Endodermal cell (in vitro differentiated cells): ENCODE measurements at regions not wholly inside any gene's neighbourhood (a gene's known extent, or its start where the extent isn't known, plus 50 kb on each side); places are given as distances from the start of the nearest gene placed in this dataset.

Experiments
- DNase-seq: peaks from one replicate; pipeline ENCODE4 v3.0.0-alpha.2; 2017
- H3K27ac ChIP-seq: 2 replicates; pipeline ENCODE4 v1.5.1; 2013; ENCODE audit warnings: mild to moderate bottlenecking, low read depth, low read length, moderate library complexity
- H3K27me3 ChIP-seq: 2 replicates; pipeline ENCODE4 v1.6.1; 2013; ENCODE audit warnings: mild to moderate bottlenecking, low read length, moderate library complexity; ENCODE audit not compliant: insufficient read depth, control insufficient read depth, poor library complexity, severe bottlenecking
- H3K36me3 ChIP-seq: 2 replicates; pipeline ENCODE4 v1.7.0; 2013; ENCODE audit warnings: mild to moderate bottlenecking, low read length, moderate library complexity; ENCODE audit not compliant: control insufficient read depth, insufficient read depth
- H3K4me1 ChIP-seq: one replicate; pipeline ENCODE4 v1.7.0; 2013; ENCODE audit warnings: low read length; ENCODE audit not compliant: control insufficient read depth, insufficient read depth
- H3K4me3 ChIP-seq: 2 replicates; pipeline ENCODE4 v1.5.1; 2013; ENCODE audit warnings: mild to moderate bottlenecking, low read length, moderate library complexity
- H3K9ac ChIP-seq: 2 replicates; pipeline ENCODE4 v1.6.1; 2013; ENCODE audit warnings: mild to moderate bottlenecking, low read length, moderate library complexity; ENCODE audit not compliant: poor library complexity, severe bottlenecking; ENCODE audit errors: extremely low read depth
- H3K9me3 ChIP-seq: 2 replicates; pipeline ENCODE4 v1.6.1; 2013; ENCODE audit warnings: mild to moderate bottlenecking, low read length, moderate library complexity; ENCODE audit not compliant: control insufficient read depth
- H3K27ac Mint-ChIP-seq: 2 replicates; pipeline ENCODE4 v1.8.0; 2020; ENCODE audit warnings: mixed read lengths
- H3K27me3 Mint-ChIP-seq: 2 replicates; pipeline ENCODE4 v1.8.0; 2021; ENCODE audit warnings: mild to moderate bottlenecking, mixed read lengths; ENCODE audit not compliant: insufficient read depth
- H3K36me3 Mint-ChIP-seq: 2 replicates; pipeline ENCODE4 v1.8.0; 2020; ENCODE audit warnings: low read depth, mixed read lengths
- H3K4me1 Mint-ChIP-seq: 2 replicates; pipeline ENCODE4 v1.8.0; 2020; ENCODE audit warnings: mixed read lengths
- H3K4me3 Mint-ChIP-seq: 2 replicates; pipeline ENCODE4 v1.8.0; 2020; ENCODE audit warnings: mild to moderate bottlenecking, moderate library complexity, mixed read lengths
- H3K9me3 Mint-ChIP-seq: 2 replicates; pipeline ENCODE4 v1.8.0; 2020; ENCODE audit warnings: mild to moderate bottlenecking, mixed read lengths
- WGBS, 2 experiments: methylation state at CpG; one replicate each; pipeline versions ENCODE4 v1.1.5 to v1.1.7; 2013; ENCODE audit warnings: missing lambda C conversion rate in 2 of 2, mixed read lengths in 1 of 2; ENCODE audit not compliant: insufficient coverage in 1 of 2, insufficient read length in 1 of 2; 5-methylcytosine and 5-hydroxymethylcytosine counted together
- TF ChIP-seq, protein P1 (sequence below): fragments of 200-600 bp; sonication (generic); conservative IDR thresholded peaks from 2 replicates; pipeline ENCODE4 v1.5.0; 2021; ENCODE audit warnings: antibody characterized with exemption, mild to moderate bottlenecking

DNA sequence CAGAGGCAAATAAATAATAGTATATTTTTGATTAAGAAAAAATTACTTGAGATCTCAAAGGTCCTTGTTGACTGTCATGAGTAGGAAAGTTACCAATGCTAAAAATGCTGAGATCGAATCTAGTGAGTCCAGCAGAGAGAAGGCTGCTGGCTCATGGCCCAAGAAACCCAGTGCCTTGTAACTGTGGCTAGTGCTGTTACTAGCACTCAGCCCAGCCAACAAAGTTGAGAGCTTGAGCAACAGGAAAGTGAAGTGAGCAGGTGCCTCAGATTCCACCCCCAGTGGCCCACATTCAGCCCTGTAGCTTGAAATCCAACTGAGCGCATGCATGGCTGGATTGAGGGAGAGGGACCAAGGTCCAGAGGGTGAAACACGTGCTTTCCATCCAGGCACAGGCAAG, 398.2 kb downstream of the SHANK2 start:
- WGBS, 2 experiments, result 86 to 96% methylated on average over 3 of the region's 3 CpGs

DNA sequence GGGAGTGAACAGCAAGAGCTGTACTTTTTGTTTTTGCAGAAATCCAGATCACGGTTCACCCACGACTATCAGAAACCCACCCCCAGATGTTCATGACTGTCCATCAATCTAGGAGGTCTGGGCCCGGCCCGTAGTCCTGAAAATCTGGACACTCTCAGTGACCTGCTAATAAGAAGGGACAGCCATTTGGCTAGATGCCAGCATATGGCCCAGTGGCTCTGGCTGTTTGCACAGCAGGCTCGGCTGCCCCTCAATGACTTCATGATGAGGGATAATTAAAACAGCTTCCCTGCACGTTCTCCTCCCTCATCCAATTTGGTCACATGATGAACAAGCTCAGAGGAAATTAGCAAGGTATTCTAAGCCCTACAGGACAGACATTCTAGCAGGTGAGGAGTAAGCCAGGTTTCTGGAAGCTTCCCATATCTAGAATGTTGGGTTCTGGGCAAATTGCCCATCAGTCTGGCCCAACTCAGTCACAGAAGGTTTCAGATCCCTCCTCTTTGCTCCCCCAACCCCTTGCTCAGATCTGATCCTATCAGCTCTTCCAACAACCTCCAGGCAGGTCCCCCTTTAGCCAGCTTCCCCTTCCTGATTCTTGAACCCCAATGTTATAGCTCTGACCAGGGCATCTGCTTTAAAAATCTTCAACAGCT, 397.3 kb downstream of the SHANK2 start:
- TF ChIP-seq, protein P1, sequence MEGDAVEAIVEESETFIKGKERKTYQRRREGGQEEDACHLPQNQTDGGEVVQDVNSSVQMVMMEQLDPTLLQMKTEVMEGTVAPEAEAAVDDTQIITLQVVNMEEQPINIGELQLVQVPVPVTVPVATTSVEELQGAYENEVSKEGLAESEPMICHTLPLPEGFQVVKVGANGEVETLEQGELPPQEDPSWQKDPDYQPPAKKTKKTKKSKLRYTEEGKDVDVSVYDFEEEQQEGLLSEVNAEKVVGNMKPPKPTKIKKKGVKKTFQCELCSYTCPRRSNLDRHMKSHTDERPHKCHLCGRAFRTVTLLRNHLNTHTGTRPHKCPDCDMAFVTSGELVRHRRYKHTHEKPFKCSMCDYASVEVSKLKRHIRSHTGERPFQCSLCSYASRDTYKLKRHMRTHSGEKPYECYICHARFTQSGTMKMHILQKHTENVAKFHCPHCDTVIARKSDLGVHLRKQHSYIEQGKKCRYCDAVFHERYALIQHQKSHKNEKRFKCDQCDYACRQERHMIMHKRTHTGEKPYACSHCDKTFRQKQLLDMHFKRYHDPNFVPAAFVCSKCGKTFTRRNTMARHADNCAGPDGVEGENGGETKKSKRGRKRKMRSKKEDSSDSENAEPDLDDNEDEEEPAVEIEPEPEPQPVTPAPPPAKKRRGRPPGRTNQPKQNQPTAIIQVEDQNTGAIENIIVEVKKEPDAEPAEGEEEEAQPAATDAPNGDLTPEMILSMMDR, result no peak
- H3K4me3 ChIP-seq, result no peak overlapping the region
- no peaks in the 10 kb centered on the region for H3K9me3 ChIP-seq
- H3K4me1 Mint-ChIP-seq, result no peaks in the 10 kb centered on the region
- no peaks in the 10 kb centered on the region for H3K4me1 ChIP-seq
- no peaks in the 10 kb centered on the region for H3K27me3 ChIP-seq
- no peak overlapping the region for H3K27ac ChIP-seq
- H3K9me3 Mint-ChIP-seq, result no peaks in the 10 kb centered on the region
- no peaks in the 10 kb centered on the region for H3K27me3 Mint-ChIP-seq
- no peak overlapping the region for H3K27ac Mint-ChIP-seq
- H3K4me3 Mint-ChIP-seq, result no peak overlapping the region
- DNase-seq, result no peak
- no peaks in the 10 kb centered on the region for H3K36me3 ChIP-seq
- H3K36me3 Mint-ChIP-seq, result no peaks in the 10 kb centered on the region
- 74 to 100% methylated on average over 1 to 6 of the region's 6 CpGs for WGBS, 2 experiments
- H3K9ac ChIP-seq, result no peak overlapping the region

More for the DNA sequence above, 398.2 kb downstream of the SHANK2 start:
- Histone ChIP-seq H3K9me3 (no peaks in the 10 kb centered on the region), H3K4me3 (no peak overlapping the region), H3K27me3 (no peaks in the 10 kb centered on the region), H3K4me1 (no peaks in the 10 kb centered on the region), H3K27ac (no peak overlapping the region), H3K9ac (no peak overlapping the region), H3K36me3 (no peaks in the 10 kb centered on the region)
- Mint-ChIP-seq H3K36me3 (no peaks in the 10 kb centered on the region), H3K27ac (no peak overlapping the region), H3K4me3 (no peak overlapping the region), H3K27me3 (no peaks in the 10 kb centered on the region), H3K4me1 (no peaks in the 10 kb centered on the region), H3K9me3 (no peaks in the 10 kb centered on the region)
- no peak for DNase-seq
- TF ChIP-seq, protein P1, result no peak

DNA sequence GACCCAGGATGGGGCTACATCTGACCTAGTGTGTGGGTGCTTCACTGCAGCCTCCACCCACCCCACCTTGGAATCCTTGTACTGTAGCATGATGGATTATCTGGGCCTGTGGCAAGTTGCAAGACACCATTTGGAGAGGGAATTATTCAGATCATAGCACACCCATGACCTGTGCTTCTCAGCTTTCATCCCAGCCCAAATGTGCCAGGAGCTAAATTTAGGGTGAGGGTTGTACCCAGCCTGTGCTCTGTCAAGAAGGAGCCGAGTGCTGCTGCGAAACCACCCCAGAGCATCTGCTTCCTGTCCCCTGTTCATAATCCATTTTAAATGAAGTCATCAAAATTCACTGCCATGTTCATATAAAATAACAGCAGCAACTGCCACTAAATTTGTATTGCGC, 394.5 kb downstream of the SHANK2 start:
- Histone ChIP-seq H3K9ac (no peak overlapping the region), H3K27ac (no peak overlapping the region), H3K4me3 (no peak overlapping the region), H3K36me3 (no peaks in the 10 kb centered on the region), H3K27me3 (no peaks in the 10 kb centered on the region), H3K9me3 (no peaks in the 10 kb centered on the region), H3K4me1 (no peaks in the 10 kb centered on the region)
- H3K4me1 Mint-ChIP-seq, result no peaks in the 10 kb centered on the region
- no peaks in the 10 kb centered on the region for H3K9me3 Mint-ChIP-seq
- no peaks in the 10 kb centered on the region for H3K36me3 Mint-ChIP-seq
- H3K4me3 Mint-ChIP-seq, result no peak overlapping the region
- H3K27me3 Mint-ChIP-seq, result no peaks in the 10 kb centered on the region
- WGBS, 2 experiments, result 69 to 89% methylated on average over 2 to 3 of the region's 3 CpGs
- TF ChIP-seq, protein P1, result no peak
- DNase-seq, result no peak
- no peak overlapping the region for H3K27ac Mint-ChIP-seq
